ENCODE measurements at regions not wholly inside any gene's neighbourhood (a gene's known extent, or its start where the extent isn't known, plus 50 kb on each side); places are given as distances from the start of the nearest gene placed in this dataset.

GRCh38 chr12:77745624-77746023 is 85.1 kb upstream of the NAV3 start:
- TF ChIP-seq CTCF (IDR thresholded peaks at IDR 0.05; ENCODE audit: unreplicated experiment) = no peak
- Mint-ChIP-seq H3K4me3 (ENCODE audit: unreplicated experiment) (no peak overlapping the region), H3K27ac (ENCODE audit: low read depth, unreplicated experiment) (no peak overlapping the region), H3K27me3 (ENCODE audit: insufficient read depth, unreplicated experiment) (no peaks in the 10 kb centered on the region), H3K36me3 (ENCODE audit: insufficient read depth, unreplicated experiment) (no peaks in the 10 kb centered on the region), H3K4me1 (ENCODE audit: insufficient read depth, unreplicated experiment) (no peaks in the 10 kb centered on the region), H3K9me3 (ENCODE audit: unreplicated experiment) (no peaks in the 10 kb centered on the region)
- BruUV-seq (replicated peaks) = no TSS peak
- intact Hi-C loops (cut with micrococcal nuclease) = no loop called here
- POLR2A ChIA-PET = no interaction called here
- CTCF ChIA-PET = no interaction called here
- no peak for DNase-seq (ENCODE audit: unreplicated experiment)

GRCh38 chr12:77742631-77743030 is 88.1 kb upstream of the NAV3 start:
- Mint-ChIP-seq H3K4me3 (ENCODE audit: unreplicated experiment) (no peak overlapping the region), H3K27me3 (ENCODE audit: insufficient read depth, unreplicated experiment) (no peaks in the 10 kb centered on the region), H3K27ac (ENCODE audit: low read depth, unreplicated experiment) (no peak overlapping the region), H3K36me3 (ENCODE audit: insufficient read depth, unreplicated experiment) (no peaks in the 10 kb centered on the region), H3K9me3 (ENCODE audit: unreplicated experiment) (no peaks in the 10 kb centered on the region), H3K4me1 (ENCODE audit: insufficient read depth, unreplicated experiment) (no peaks in the 10 kb centered on the region)
- ChIA-PET CTCF (no interaction called here), POLR2A (no interaction called here)
- TF ChIP-seq CTCF (IDR thresholded peaks at IDR 0.05; ENCODE audit: unreplicated experiment) = no peak
- intact Hi-C loops (cut with micrococcal nuclease) = no loop called here
- no peak for DNase-seq (ENCODE audit: unreplicated experiment)
- no TSS peak for BruUV-seq (replicated peaks)

- Mint-ChIP-seq H3K4me1 (ENCODE audit: insufficient read depth, unreplicated experiment) (no peaks in the 10 kb centered on the region), H3K27ac (ENCODE audit: low read depth, unreplicated experiment) (no peak overlapping the region), H3K36me3 (ENCODE audit: insufficient read depth, unreplicated experiment) (no peaks in the 10 kb centered on the region), H3K9me3 (ENCODE audit: unreplicated experiment) (no peaks in the 10 kb centered on the region), H3K27me3 (ENCODE audit: insufficient read depth, unreplicated experiment) (no peaks in the 10 kb centered on the region), H3K4me3 (ENCODE audit: unreplicated experiment) (no peak overlapping the region)
- ChIA-PET POLR2A (no interaction called here), CTCF (no interaction called here)
- BruUV-seq (replicated peaks) = no TSS peak
- no peak for DNase-seq (ENCODE audit: unreplicated experiment)
- intact Hi-C loops (cut with micrococcal nuclease) = no loop called here
- no peak for TF ChIP-seq CTCF (IDR thresholded peaks at IDR 0.05; ENCODE audit: unreplicated experiment)
Measured at GRCh38 chr12:77741974-77742517, 88.6 kb upstream of the NAV3 start.

GRCh38 chr12:77736219-77736965 is 94.3 kb upstream of the NAV3 start:
- ChIA-PET CTCF (no interaction called here), POLR2A (no interaction called here)
- no peaks in the 10 kb centered on the region for H3K9me3 Mint-ChIP-seq (ENCODE audit: unreplicated experiment)
- intact Hi-C loops (cut with micrococcal nuclease) = no loop called here
- TF ChIP-seq CTCF (IDR thresholded peaks at IDR 0.05; ENCODE audit: unreplicated experiment) = no peak
- no peak overlapping the region for H3K27ac Mint-ChIP-seq (ENCODE audit: low read depth, unreplicated experiment)
- BruUV-seq (replicated peaks) = no TSS peak
- H3K27me3 Mint-ChIP-seq (ENCODE audit: insufficient read depth, unreplicated experiment) = no peaks in the 10 kb centered on the region
- H3K4me3 Mint-ChIP-seq (ENCODE audit: unreplicated experiment) = no peak overlapping the region
- no peak for DNase-seq (ENCODE audit: unreplicated experiment)
- no peaks in the 10 kb centered on the region for H3K36me3 Mint-ChIP-seq (ENCODE audit: insufficient read depth, unreplicated experiment)
- peaks cover 6% of the 10 kb centered on the region for H3K4me1 Mint-ChIP-seq (ENCODE audit: insufficient read depth, unreplicated experiment)
